K562 (cell line): ENCODE measurements at regions not wholly inside any gene's neighbourhood (a gene's known extent, or its start where the extent isn't known, plus 50 kb on each side); places are given as distances from the start of the nearest gene placed in this dataset.
A peak's percentile ranks its signal among the peaks of the same experiment; 100 is the strongest.

ENCODE experiments used
- ATAC-seq: fragments of 200-7000 bp; cut with Tn5 transposase; 3 replicates; pipeline ENCODE4 v1.9.1; 2020; ENCODE audit warnings: moderate library complexity
- BruUV-seq: library from RNA; stranded (reverse); fragments of 400-500 nt; replicated peaks from 2 replicates; lab custom pipeline; 2021; lab: Mats Ljungman, UMichigan
- CTCF ChIA-PET: fragments of 300-600 bp; formaldehyde crosslinking; extraction: SDS; loops from one replicate; lab custom pipeline; 2021; ENCODE audit warnings: low intra/inter-chr PET ratio; lab: Yijun Ruan, JAX
- POLR2A ChIA-PET: fragments of 300-600, 350-650 bp; sonication (Branson Sonifier 250); formaldehyde crosslinking; extraction: SDS; loops from one replicate; lab custom pipeline; 2021; ENCODE audit warnings: antibody characterized with exemption, inconsistent platforms; lab: Yijun Ruan, JAX
- DNase-seq, 4 experiments: peaks; one replicate each; pipeline versions ENCODE4 v3.0.0 to v3.0.0-alpha.2; 2011 to 2018; ENCODE audit warnings: low spot score in 3 of 4, mixed read lengths in 3 of 4; ENCODE audit errors: extremely low read depth in 1 of 4
- FAIRE-seq: peaks from 2 replicates; lab custom pipeline; 2011; peaks lifted over from hg19 to GRCh38; lab: Jason Lieb, UNC
- H2AFZ ChIP-seq: 2 replicates; pipeline ENCODE4 v1.6.0; 2011; ENCODE audit warnings: low read depth, low read length, control low read depth, inconsistent platforms
- H3K27ac ChIP-seq: fragments of 200-600 bp; 3 replicates; pipeline ENCODE4 v1.8.0; 2011; ENCODE audit warnings: low read depth, mild to moderate bottlenecking, control low read depth, inconsistent platforms, low read length, moderate library complexity, mixed read lengths; ENCODE audit errors: extremely low read depth
- H3K27me3 ChIP-seq, 2 experiments: fragments of 300-600 bp in 1 of 2; 2 replicates in 1 of 2; 3 replicates in 1 of 2; pipeline versions ENCODE4 v1.6.0 to v1.8.0; 2011; ENCODE audit warnings: inconsistent platforms in 2 of 2, low read length in 2 of 2, mild to moderate bottlenecking in 1 of 2, mixed read lengths in 1 of 2, moderate library complexity in 1 of 2; ENCODE audit not compliant: control insufficient read depth in 2 of 2, insufficient read depth in 2 of 2
- H3K36me3 ChIP-seq: fragments of 300-600 bp; 3 replicates; pipeline ENCODE4 v1.8.0; 2011; ENCODE audit warnings: mild to moderate bottlenecking, low read length, inconsistent platforms; ENCODE audit not compliant: control insufficient read depth, insufficient read depth
- H3K4me1 ChIP-seq, 2 experiments: fragments of 200-600 bp in 1 of 2; replicated peaks in 1 of 2; 2 replicates in 1 of 2; 3 replicates in 1 of 2; pipeline versions ENCODE4 v1.5.1 to v1.8.0; 2011; ENCODE audit warnings: inconsistent platforms in 2 of 2, low read length in 2 of 2, mild to moderate bottlenecking in 1 of 2, mixed read lengths in 1 of 2, moderate library complexity in 1 of 2; ENCODE audit not compliant: control insufficient read depth in 2 of 2, insufficient read depth in 2 of 2
- H3K4me2 ChIP-seq: 2 replicates; pipeline ENCODE4 v1.6.1; 2011; ENCODE audit warnings: low read length, control low read depth, inconsistent platforms, mixed read lengths; ENCODE audit not compliant: insufficient read depth
- H3K4me3 ChIP-seq: fragments of 200-600 bp; sonication (generic), shearing (Covaris generic); 2 replicates; pipeline ENCODE4 v1.5.1; 2016; ENCODE audit warnings: control low read depth, inconsistent platforms
- H3K79me2 ChIP-seq: fragments of 200-600 bp; 3 replicates; pipeline ENCODE4 v1.8.0; 2011; ENCODE audit warnings: low read length, inconsistent platforms; ENCODE audit not compliant: control insufficient read depth, insufficient read depth
- H3K9ac ChIP-seq, 2 experiments: 2 replicates each; pipeline versions ENCODE4 v1.6.0 to v1.6.1; 2011; ENCODE audit warnings: low read depth in 2 of 2, low read length in 2 of 2, control low read depth in 1 of 2, inconsistent platforms in 1 of 2, mild to moderate bottlenecking in 1 of 2, mixed read lengths in 1 of 2; ENCODE audit not compliant: insufficient read depth in 1 of 2
- H3K9me1 ChIP-seq: one replicate; pipeline ENCODE4 v1.6.0; 2011; ENCODE audit warnings: inconsistent platforms, mild to moderate bottlenecking, low read length, moderate library complexity; ENCODE audit not compliant: control insufficient read depth, insufficient read depth
- H3K9me3 ChIP-seq: replicated peaks from 2 replicates; pipeline ENCODE4 v1.5.1; 2011; ENCODE audit warnings: low read depth, low read length, inconsistent platforms; ENCODE audit not compliant: control insufficient read depth, insufficient read depth
- H4K20me1 ChIP-seq: replicated peaks from 2 replicates; pipeline ENCODE4 v1.6.1; 2011; ENCODE audit warnings: low read length, inconsistent platforms, mixed read lengths; ENCODE audit not compliant: control insufficient read depth, insufficient read depth
- KLF16 ChIP-seq: IDR thresholded peaks from 2 replicates; pipeline ENCODE4 v1.6.1; 2016; ENCODE audit warnings: antibody characterized with exemption
- NKRF ChIP-seq: fragments of 450-650 bp; IDR thresholded peaks from 2 replicates; pipeline ENCODE4 v1.6.1; 2016; ENCODE audit warnings: borderline replicate concordance
- XRCC5 ChIP-seq: fragments of 200-400 bp; formaldehyde crosslinking; IDR thresholded peaks from 2 replicates; pipeline ENCODE4 v1.6.1; 2017; ENCODE audit warnings: low read depth, mild to moderate bottlenecking, low read length
- ZNF316 ChIP-seq: fragments of 450-650 bp; IDR thresholded peaks from 2 replicates; pipeline ENCODE4 v1.6.1; 2016
- WGBS: fragments of 100-300 bp; shearing (Covaris generic); methylation state at CpG from one replicate; pipeline ENCODE4 v1.1.6; 2016; ENCODE audit warnings: low coverage, mixed read lengths; ENCODE audit not compliant: insufficient coverage; ENCODE audit errors: missing lambda C conversion rate; 5-methylcytosine and 5-hydroxymethylcytosine counted together
- in situ Hi-C: fragments of 300-500 bp; cut with MboI; formaldehyde crosslinking; loops from 4 replicates; pipeline ENCODE4 v1.15.0; 2018; ENCODE audit warnings: inconsistent platforms, mixed read lengths
- intact Hi-C: fragments of 100-400 bp; cut with micrococcal nuclease; formaldehyde crosslinking; loops from 2 replicates; pipeline ENCODE4 v1.14.2; 2022

GRCh38 chr19:32234663-32235217 lies 110.7 kb upstream of the ZNF507 start:
- no peaks in the 10 kb centered on the region for H3K79me2 ChIP-seq
- H3K36me3 ChIP-seq, result no peaks in the 10 kb centered on the region
- CTCF ChIA-PET, result no interaction called here
- H3K4me2 ChIP-seq, result no peak overlapping the region
- no peak for DNase-seq
- no peak for ATAC-seq
- peaks cover 3 to 24% of the 10 kb centered on the region in 2 experiments; a peak in 4 of 5 replicates for H3K27me3 ChIP-seq
- intact Hi-C loops (no loop called here), in situ Hi-C loops (no loop called here)
- 0% methylated on average over 3 of the region's 3 CpGs for WGBS
- H3K27ac ChIP-seq, result no peak overlapping the region
- POLR2A ChIA-PET, result no interaction called here
- no TSS peak for BruUV-seq
- FAIRE-seq, result no peak
- H2AFZ ChIP-seq, result no peak overlapping the region
- H3K9me1 ChIP-seq, result no peaks in the 10 kb centered on the region
- TF ChIP-seq XRCC5 (no peak), KLF16 (no peak), NKRF (no peak), ZNF316 (peak; percentile 63)
- H3K4me3 ChIP-seq, result no peak overlapping the region
- no peaks in the 10 kb centered on the region for H3K9me3 ChIP-seq
- H3K4me1 ChIP-seq, result no peaks in the 10 kb centered on the region
- H4K20me1 ChIP-seq, result no peaks in the 10 kb centered on the region; the same call in 1 of the 2 replicates
- H3K9ac ChIP-seq, result no peak overlapping the region
